Type B pancreatic cell (in vitro differentiated cells): ENCODE measurements at regions not wholly inside any gene's neighbourhood (a gene's known extent, or its start where the extent isn't known, plus 50 kb on each side); places are given as distances from the start of the nearest gene placed in this dataset.

Experiments used
- DNase-seq: peaks from one replicate; pipeline ENCODE4 v3.0.0; 2021; ENCODE audit warnings: mixed read lengths; ENCODE audit not compliant: unreplicated experiment; ENCODE audit errors: extremely low spot score
- H3K27ac Mint-ChIP-seq: 2 replicates; pipeline ENCODE4 v1.8.0; 2021; ENCODE audit warnings: mild to moderate bottlenecking, mixed read lengths
- H3K27me3 Mint-ChIP-seq: 2 replicates; pipeline ENCODE4 v1.8.0; 2021; ENCODE audit warnings: mixed read lengths
- H3K36me3 Mint-ChIP-seq: 2 replicates; pipeline ENCODE4 v1.8.0; 2021; ENCODE audit warnings: mixed read lengths
- H3K4me1 Mint-ChIP-seq: one replicate; pipeline ENCODE4 v1.8.0; 2021; ENCODE audit warnings: mixed read lengths; ENCODE audit not compliant: unreplicated experiment
- H3K4me3 Mint-ChIP-seq: 2 replicates; pipeline ENCODE4 v1.8.0; 2021; ENCODE audit warnings: mild to moderate bottlenecking, mixed read lengths
- H3K9me3 Mint-ChIP-seq: 2 replicates; pipeline ENCODE4 v1.8.0; 2021; ENCODE audit warnings: mixed read lengths
- TF ChIP-seq, protein P1 (sequence below): fragments of 200-600 bp; sonication (generic); conservative IDR thresholded peaks from 2 replicates; pipeline ENCODE4 v1.5.0; 2021; ENCODE audit warnings: antibody characterized with exemption, mild to moderate bottlenecking

GRCh38 chr22:27635852-27636251, 165.7 kb downstream of the MN1 start:
- no peak overlapping the region for H3K4me3 Mint-ChIP-seq
- no peaks in the 10 kb centered on the region for H3K36me3 Mint-ChIP-seq
- peaks cover 36% of the 10 kb centered on the region for H3K4me1 Mint-ChIP-seq
- DNase-seq = no peak
- H3K27ac Mint-ChIP-seq = no peak overlapping the region
- TF ChIP-seq, protein P1, sequence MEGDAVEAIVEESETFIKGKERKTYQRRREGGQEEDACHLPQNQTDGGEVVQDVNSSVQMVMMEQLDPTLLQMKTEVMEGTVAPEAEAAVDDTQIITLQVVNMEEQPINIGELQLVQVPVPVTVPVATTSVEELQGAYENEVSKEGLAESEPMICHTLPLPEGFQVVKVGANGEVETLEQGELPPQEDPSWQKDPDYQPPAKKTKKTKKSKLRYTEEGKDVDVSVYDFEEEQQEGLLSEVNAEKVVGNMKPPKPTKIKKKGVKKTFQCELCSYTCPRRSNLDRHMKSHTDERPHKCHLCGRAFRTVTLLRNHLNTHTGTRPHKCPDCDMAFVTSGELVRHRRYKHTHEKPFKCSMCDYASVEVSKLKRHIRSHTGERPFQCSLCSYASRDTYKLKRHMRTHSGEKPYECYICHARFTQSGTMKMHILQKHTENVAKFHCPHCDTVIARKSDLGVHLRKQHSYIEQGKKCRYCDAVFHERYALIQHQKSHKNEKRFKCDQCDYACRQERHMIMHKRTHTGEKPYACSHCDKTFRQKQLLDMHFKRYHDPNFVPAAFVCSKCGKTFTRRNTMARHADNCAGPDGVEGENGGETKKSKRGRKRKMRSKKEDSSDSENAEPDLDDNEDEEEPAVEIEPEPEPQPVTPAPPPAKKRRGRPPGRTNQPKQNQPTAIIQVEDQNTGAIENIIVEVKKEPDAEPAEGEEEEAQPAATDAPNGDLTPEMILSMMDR = no peak
- H3K9me3 Mint-ChIP-seq = no peaks in the 10 kb centered on the region
- H3K27me3 Mint-ChIP-seq = peaks cover 39% of the 10 kb centered on the region

GRCh38 chr22:27636716-27637508, 164.6 kb downstream of the MN1 start:
- H3K27me3 Mint-ChIP-seq = peaks cover 41% of the 10 kb centered on the region
- no peak for DNase-seq
- TF ChIP-seq, protein P1 = no peak
- H3K27ac Mint-ChIP-seq = no peak overlapping the region
- no peaks in the 10 kb centered on the region for H3K36me3 Mint-ChIP-seq
- H3K4me3 Mint-ChIP-seq = no peak overlapping the region
- H3K9me3 Mint-ChIP-seq = no peaks in the 10 kb centered on the region
- H3K4me1 Mint-ChIP-seq = peaks cover 41% of the 10 kb centered on the region

DNA sequence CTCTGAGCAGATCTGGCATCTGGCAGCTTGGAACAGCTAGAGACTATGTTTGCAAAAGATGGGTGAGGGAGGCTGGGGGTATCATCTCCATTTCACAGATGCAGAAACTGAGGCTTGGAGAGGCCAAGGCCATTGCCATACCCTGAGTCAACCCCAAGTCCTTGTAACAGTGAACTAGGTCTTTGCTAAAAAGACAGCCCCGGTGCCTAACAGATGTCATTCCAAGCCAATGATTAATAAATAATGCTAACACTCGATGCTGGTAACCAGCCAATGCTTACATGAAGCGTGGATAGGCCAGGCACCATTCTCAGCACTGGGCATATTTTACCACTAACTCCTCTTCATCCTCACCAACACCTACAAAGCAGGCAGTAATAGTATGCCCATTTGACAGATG, 164.0 kb downstream of the MN1 start:
- H3K4me3 Mint-ChIP-seq = no peak overlapping the region
- no peaks in the 10 kb centered on the region for H3K36me3 Mint-ChIP-seq
- no peak overlapping the region for H3K27ac Mint-ChIP-seq
- H3K9me3 Mint-ChIP-seq = no peaks in the 10 kb centered on the region
- peaks cover 38% of the 10 kb centered on the region for H3K27me3 Mint-ChIP-seq
- H3K4me1 Mint-ChIP-seq = peaks cover 42% of the 10 kb centered on the region
- DNase-seq = no peak
- TF ChIP-seq, protein P1 = no peak

DNA sequence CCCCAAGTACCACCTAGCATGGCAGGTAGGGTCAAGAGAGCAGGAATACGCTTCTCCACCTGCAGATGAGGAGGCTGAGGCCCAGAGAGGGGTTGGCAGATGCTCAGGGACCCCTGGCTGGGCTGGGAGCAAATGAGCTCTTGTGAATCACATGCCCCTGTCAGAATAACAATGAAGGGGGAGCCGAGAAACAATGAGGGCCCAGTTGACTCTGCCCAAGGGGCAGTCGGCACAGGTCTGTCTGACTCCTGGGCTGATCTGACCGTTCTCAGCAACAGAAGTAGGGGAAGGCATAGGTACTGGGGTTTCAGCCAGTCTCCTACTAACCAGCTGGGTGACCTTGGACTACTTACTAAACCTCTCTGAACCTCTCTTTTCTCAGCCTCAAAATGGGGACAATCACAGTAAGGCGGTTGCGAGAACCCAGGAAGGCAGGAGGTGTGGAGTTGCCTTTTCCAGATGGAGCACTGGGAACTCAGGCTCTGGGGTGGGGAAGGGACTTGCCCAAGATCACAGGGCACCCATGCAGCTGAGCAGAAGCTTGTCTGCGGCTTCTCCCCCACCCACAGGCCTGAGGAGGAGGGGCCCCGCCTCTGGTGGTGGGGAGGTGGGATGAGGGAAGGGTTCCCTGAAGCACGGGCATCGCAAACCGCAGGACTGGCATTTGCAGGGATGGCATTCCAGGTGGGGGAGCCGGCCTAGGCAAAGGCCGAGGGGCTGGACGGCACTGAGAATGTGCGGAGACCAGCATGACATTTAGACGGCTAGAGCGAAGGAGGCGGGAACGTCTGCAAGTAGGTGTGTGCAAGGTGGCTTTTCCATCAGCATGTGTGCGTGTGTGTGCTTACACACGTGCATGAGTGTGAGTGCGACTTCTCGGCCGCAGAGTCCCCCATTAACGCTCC, 163.0 kb downstream of the MN1 start:
- Mint-ChIP-seq H3K27ac (no peak overlapping the region), H3K4me1 (peaks cover 37% of the 10 kb centered on the region), H3K36me3 (no peaks in the 10 kb centered on the region), H3K27me3 (peaks cover 38% of the 10 kb centered on the region), H3K9me3 (no peaks in the 10 kb centered on the region), H3K4me3 (no peak overlapping the region)
- TF ChIP-seq, protein P1 = no peak
- DNase-seq = no peak

DNA sequence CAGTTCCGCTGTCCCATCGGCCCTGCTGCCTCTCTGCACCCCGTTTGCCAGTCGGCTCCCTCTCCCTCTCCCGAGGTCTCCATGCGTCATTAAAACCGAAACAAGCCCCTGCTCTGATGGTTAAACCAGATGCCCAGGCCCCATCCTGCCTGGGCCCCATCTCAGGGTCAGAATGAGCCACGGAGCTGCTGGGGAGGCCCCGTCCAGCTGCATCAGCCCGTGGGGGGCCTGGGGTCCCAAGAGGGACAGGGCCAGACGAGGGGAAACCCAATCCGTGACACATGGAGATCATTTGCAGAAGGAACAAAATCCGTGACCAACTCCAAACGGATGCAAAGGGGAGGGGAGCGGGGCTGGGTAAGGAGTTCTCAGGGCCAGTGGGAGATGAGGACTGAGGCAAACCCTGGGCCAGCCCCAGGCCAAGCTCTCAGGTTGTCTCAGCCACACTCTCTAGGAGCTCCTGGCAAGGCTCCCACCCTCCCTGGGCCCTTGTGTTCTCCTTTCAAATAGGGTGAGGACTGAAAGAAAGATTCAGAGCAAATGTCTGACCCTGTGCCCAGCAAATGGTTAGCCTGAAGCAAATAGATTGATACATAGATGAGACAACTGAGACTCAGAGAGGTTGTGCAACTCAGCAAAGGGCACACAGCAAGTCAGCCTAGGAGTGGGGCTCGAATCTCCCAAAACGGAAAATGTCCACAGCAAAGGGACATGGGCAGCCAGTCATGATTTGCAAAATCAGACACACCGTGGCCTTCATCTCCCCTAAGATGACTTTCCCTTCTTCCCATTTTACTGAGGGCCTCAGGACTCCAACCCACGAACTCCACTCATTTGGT, 162.1 kb downstream of the MN1 start:
- Mint-ChIP-seq H3K4me3 (no peak overlapping the region), H3K4me1 (peaks cover 31% of the 10 kb centered on the region), H3K27me3 (peaks cover 30% of the 10 kb centered on the region), H3K36me3 (no peaks in the 10 kb centered on the region), H3K27ac (no peak overlapping the region), H3K9me3 (no peaks in the 10 kb centered on the region)
- DNase-seq = no peak
- TF ChIP-seq, protein P1 = no peak
